GM18511 (cell line): ENCODE measurements at regions not wholly inside any gene's neighbourhood (a gene's known extent, or its start where the extent isn't known, plus 50 kb on each side); places are given as distances from the start of the nearest gene placed in this dataset.
"Not testable (repeated sequence)": the region's sequence is repeated elsewhere in the genome, so short reads cannot be mapped to it uniquely, and the experiment has no call there.

Experiments used
- ATAC-seq: cut with Tn5 transposase; IDR thresholded peaks from one replicate; pipeline ENCODE4 v1.9.1; 2021; ENCODE audit warnings: mild to moderate bottlenecking, moderate library complexity; ENCODE audit not compliant: unreplicated experiment

- ATAC-seq: no peak
Measured at GRCh38 chr14:106204063-106204462, 677.7 kb downstream of the TMEM121 start.

GRCh38 chr14:106207316-106207715, 680.9 kb downstream of the TMEM121 start:
- no peak for ATAC-seq

GRCh38 chr14:106208794-106209193, 682.4 kb downstream of the TMEM121 start:
- no peak for ATAC-seq

GRCh38 chr14:106209755-106210154, 683.4 kb downstream of the TMEM121 start:
- ATAC-seq: no peak

- ATAC-seq: no peak
Measured at GRCh38 chr14:106210650-106211049, 684.3 kb downstream of the TMEM121 start.

GRCh38 chr14:106211334-106211900, 685.0 kb downstream of the TMEM121 start:
- ATAC-seq: no peak

GRCh38 chr14:106215229-106215628, 688.8 kb downstream of the TMEM121 start:
- ATAC-seq: no peak

GRCh38 chr14:106216679-106217078, 690.3 kb downstream of the TMEM121 start:
- no peak for ATAC-seq

- ATAC-seq: no peak
Measured at GRCh38 chr14:106218174-106218573, 691.8 kb downstream of the TMEM121 start.

- no peak for ATAC-seq
Measured at GRCh38 chr14:106222311-106222710, 695.9 kb downstream of the TMEM121 start.

GRCh38 chr14:106222731-106223130, 696.3 kb downstream of the TMEM121 start:
- ATAC-seq: no peak

- ATAC-seq: no peak
Measured at GRCh38 chr14:106227793-106228192, 701.4 kb downstream of the TMEM121 start.

GRCh38 chr14:106228541-106229158, 702.3 kb downstream of the TMEM121 start:
- no peak for ATAC-seq

- no peak for ATAC-seq
Measured at GRCh38 chr14:106230071-106230470, 703.7 kb downstream of the TMEM121 start.

- ATAC-seq: not testable (repeated sequence)
Measured at GRCh38 chr14:106233191-106233590, 706.8 kb downstream of the TMEM121 start.

- ATAC-seq: not testable (repeated sequence)
Measured at GRCh38 chr14:106234525-106235254, 708.3 kb downstream of the TMEM121 start.

GRCh38 chr14:106235356-106236159, 709.2 kb downstream of the TMEM121 start:
- no peak for ATAC-seq

- ATAC-seq: no peak
Measured at GRCh38 chr14:106248321-106249192, 722.2 kb downstream of the TMEM121 start.

- not testable (repeated sequence) for ATAC-seq
Measured at GRCh38 chr14:106253995-106254394, 727.6 kb downstream of the TMEM121 start.

GRCh38 chr14:106257569-106257994, 731.2 kb downstream of the TMEM121 start:
- ATAC-seq: not testable (repeated sequence)
